Hepatocyte (in vitro differentiated cells): ENCODE measurements at regions not wholly inside any gene's neighbourhood (a gene's known extent, or its start where the extent isn't known, plus 50 kb on each side); places are given as distances from the start of the nearest gene placed in this dataset.

Experiments used
- CTCF ChIP-seq: fragments of 200-600 bp; sonication (generic); IDR thresholded peaks from 2 replicates; pipeline ENCODE4 v1.5.1; 2016; ENCODE audit warnings: antibody characterized with exemption, mild to moderate bottlenecking; ENCODE audit not compliant: poor library complexity
- EZH2 ChIP-seq: fragments of 200-600 bp; sonication (generic); IDR thresholded peaks from 2 replicates; pipeline ENCODE4 v1.6.1; 2016; ENCODE audit warnings: antibody characterized with exemption, mild to moderate bottlenecking, borderline replicate concordance

GRCh38 chr15:77768521-77769078 lies 135.9 kb upstream of the LINGO1 start:
- no peak for TF ChIP-seq CTCF
- TF ChIP-seq EZH2: no peak
